DND-41 (cell line): ENCODE measurements at regions not wholly inside any gene's neighbourhood (a gene's known extent, or its start where the extent isn't known, plus 50 kb on each side); places are given as distances from the start of the nearest gene placed in this dataset.

Source experiments
- CTCF ChIP-seq: IDR thresholded peaks from 2 replicates; pipeline ENCODE4 v1.5.1; 2012; ENCODE audit warnings: borderline replicate concordance, low read length, moderate library complexity, mild to moderate bottlenecking; ENCODE audit not compliant: poor library complexity, severe bottlenecking; ENCODE audit errors: extremely low read depth
- EZH2 ChIP-seq: IDR thresholded peaks from 3 replicates; pipeline ENCODE4 v1.6.1; 2012; ENCODE audit warnings: borderline replicate concordance, low read depth, mild to moderate bottlenecking, moderate library complexity, low read length, inconsistent platforms; ENCODE audit not compliant: severe bottlenecking

- peak; percentile 24 for TF ChIP-seq CTCF
- no peak for TF ChIP-seq EZH2
Observed at GRCh38 chr11:121367001-121367843, 74.7 kb downstream of the SC5D start.
